Parathyroid adenoma (tissue), 2 donors: ENCODE measurements at regions not wholly inside any gene's neighbourhood (a gene's known extent, or its start where the extent isn't known, plus 50 kb on each side); places are given as distances from the start of the nearest gene placed in this dataset.

Experiments
- H2AFZ ChIP-seq: fragments of 300-600 bp; sonication (generic); one replicate; pipeline ENCODE4 v1.7.0; 2017; ENCODE audit warnings: antibody characterized with exemption, mild to moderate bottlenecking
- H3K27ac ChIP-seq: fragments of 300-600 bp; sonication (generic); one replicate; pipeline ENCODE4 v1.7.0; 2017
- H3K27me3 ChIP-seq: fragments of 300-600 bp; sonication (generic); one replicate; pipeline ENCODE4 v1.7.0; 2017; ENCODE audit warnings: low read length; ENCODE audit not compliant: control insufficient read depth, insufficient read depth
- H3K36me3 ChIP-seq: fragments of 300-600 bp; sonication (generic); one replicate; pipeline ENCODE4 v1.7.0; 2017; ENCODE audit warnings: low read length; ENCODE audit not compliant: control insufficient read depth, insufficient read depth
- H3K4me1 ChIP-seq: fragments of 300-600 bp; sonication (generic); one replicate; pipeline ENCODE4 v1.7.0; 2017; ENCODE audit warnings: control low read depth
- H3K4me2 ChIP-seq: fragments of 300-600 bp; sonication (generic); one replicate; pipeline ENCODE4 v1.7.0; 2017; ENCODE audit warnings: low read length
- H3K4me3 ChIP-seq: fragments of 300-600 bp; sonication (generic); one replicate; pipeline ENCODE4 v1.7.0; 2017; ENCODE audit warnings: low read depth, low read length
- H3K79me2 ChIP-seq: fragments of 300-600 bp; sonication (generic); one replicate; pipeline ENCODE4 v1.7.0; 2017; ENCODE audit warnings: control low read depth
- H3K9ac ChIP-seq: fragments of 300-600 bp; sonication (generic); one replicate; pipeline ENCODE4 v1.7.0; 2017; ENCODE audit warnings: mild to moderate bottlenecking
- H3K9me3 ChIP-seq: fragments of 300-600 bp; sonication (generic); one replicate; pipeline ENCODE4 v1.7.0; 2017; ENCODE audit warnings: low read length; ENCODE audit not compliant: control insufficient read depth
- CTCF ChIP-seq: fragments of 300-600 bp; sonication (generic); IDR thresholded peaks from one replicate; pipeline ENCODE4 v1.7.0; 2017; ENCODE audit warnings: antibody characterized with exemption, mild to moderate bottlenecking
- donor health status: primary hyperparathyroidism.

DNA sequence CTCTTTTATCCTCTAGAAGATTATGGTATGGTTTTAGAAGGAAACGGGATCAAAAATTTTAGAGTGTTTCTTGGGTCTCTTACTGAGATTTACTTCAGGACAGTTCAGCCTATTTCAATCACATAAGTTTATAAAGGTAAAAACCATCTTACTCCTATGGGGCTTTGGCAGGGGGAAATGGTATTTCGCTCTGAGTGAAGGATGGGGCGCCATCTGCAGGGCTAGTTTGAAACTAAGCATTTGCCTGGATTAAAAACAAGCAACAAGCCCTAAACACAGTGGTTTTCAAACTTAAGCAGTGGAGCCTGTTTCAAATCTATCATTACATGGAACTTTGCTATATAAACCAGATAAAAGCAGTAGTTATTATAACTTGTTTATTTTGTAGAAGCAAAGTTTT is 361.5 kb upstream of the FMR1 start:
- Histone ChIP-seq H3K4me3 (no peak overlapping the region), H3K79me2 (no peaks in the 10 kb centered on the region), H3K9me3 (no peaks in the 10 kb centered on the region), H3K27ac (no peak overlapping the region), H3K9ac (no peak overlapping the region), H2AFZ (no peak overlapping the region), H3K4me1 (no peaks in the 10 kb centered on the region), H3K27me3 (no peaks in the 10 kb centered on the region), H3K4me2 (no peak overlapping the region), H3K36me3 (no peaks in the 10 kb centered on the region)
- TF ChIP-seq CTCF, result no peak

- Histone ChIP-seq H3K79me2 (no peaks in the 10 kb centered on the region), H3K4me2 (no peak overlapping the region), H3K4me1 (no peaks in the 10 kb centered on the region), H3K27me3 (no peaks in the 10 kb centered on the region), H3K9ac (no peak overlapping the region), H3K27ac (no peak overlapping the region), H3K4me3 (no peak overlapping the region), H3K36me3 (no peaks in the 10 kb centered on the region), H2AFZ (no peak overlapping the region), H3K9me3 (no peaks in the 10 kb centered on the region)
- TF ChIP-seq CTCF, result no peak
Measured at GRCh38 chrX:147559191-147559590, 352.5 kb upstream of the FMR1 start.

DNA sequence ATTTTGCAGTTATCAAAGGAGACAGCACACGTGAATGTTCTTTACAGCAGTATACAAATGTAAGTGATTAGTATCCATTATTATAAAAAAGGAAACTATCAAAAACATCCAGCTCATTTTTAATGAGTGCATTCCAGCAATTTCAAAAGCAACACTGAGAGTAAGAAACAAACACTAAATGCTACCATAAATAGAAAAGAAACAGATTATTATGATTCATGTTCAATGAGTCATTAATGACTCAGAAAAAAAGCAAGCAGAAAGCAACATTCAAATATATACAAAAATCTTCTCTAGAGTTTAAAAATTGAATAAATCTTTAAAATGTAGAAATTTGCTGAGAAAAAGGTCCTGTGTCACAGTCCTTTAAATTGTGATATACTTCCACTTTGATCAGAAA is 346.5 kb upstream of the FMR1 start:
- Histone ChIP-seq H3K36me3 (no peaks in the 10 kb centered on the region), H2AFZ (no peak overlapping the region), H3K9ac (no peak overlapping the region), H3K4me2 (no peak overlapping the region), H3K9me3 (no peaks in the 10 kb centered on the region), H3K4me3 (no peak overlapping the region), H3K27ac (no peak overlapping the region), H3K27me3 (no peaks in the 10 kb centered on the region), H3K79me2 (no peaks in the 10 kb centered on the region), H3K4me1 (no peaks in the 10 kb centered on the region)
- no peak for TF ChIP-seq CTCF

- H3K36me3 ChIP-seq, result no peaks in the 10 kb centered on the region
- no peak overlapping the region for H3K27ac ChIP-seq
- H3K9ac ChIP-seq, result no peak overlapping the region
- no peaks in the 10 kb centered on the region for H3K27me3 ChIP-seq
- no peaks in the 10 kb centered on the region for H3K79me2 ChIP-seq
- H3K4me1 ChIP-seq, result no peaks in the 10 kb centered on the region
- no peak overlapping the region for H3K4me3 ChIP-seq
- no peak for TF ChIP-seq CTCF
- H3K4me2 ChIP-seq, result no peak overlapping the region
- H2AFZ ChIP-seq, result no peak overlapping the region
- H3K9me3 ChIP-seq, result no peaks in the 10 kb centered on the region
Measured at GRCh38 chrX:147570483-147570882, 341.2 kb upstream of the FMR1 start.

DNA sequence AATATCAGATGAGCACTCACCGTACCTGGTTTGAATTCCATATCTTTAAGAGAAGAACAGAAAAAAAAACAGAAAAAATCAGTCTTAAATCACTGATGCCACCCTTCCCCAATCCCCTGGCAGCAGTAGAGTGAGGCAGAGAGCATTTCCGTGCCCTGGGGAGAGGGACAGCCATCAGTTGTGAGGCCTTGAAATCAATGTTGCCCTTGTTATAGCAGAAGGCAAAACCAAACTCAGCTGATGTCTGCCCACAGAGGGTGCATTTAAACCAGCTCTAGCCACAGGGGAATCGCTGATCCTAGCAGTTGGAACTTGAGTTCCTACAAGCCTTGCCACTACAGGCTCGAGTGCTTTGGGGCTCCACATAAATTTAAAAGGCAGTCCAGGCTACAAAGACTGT is 338.5 kb upstream of the FMR1 start:
- no peaks in the 10 kb centered on the region for H3K27me3 ChIP-seq
- no peak overlapping the region for H3K4me2 ChIP-seq
- no peak overlapping the region for H3K9ac ChIP-seq
- H3K27ac ChIP-seq, result no peak overlapping the region
- TF ChIP-seq CTCF, result no peak
- H3K79me2 ChIP-seq, result no peaks in the 10 kb centered on the region
- no peak overlapping the region for H2AFZ ChIP-seq
- H3K36me3 ChIP-seq, result no peaks in the 10 kb centered on the region
- no peaks in the 10 kb centered on the region for H3K9me3 ChIP-seq
- H3K4me1 ChIP-seq, result no peaks in the 10 kb centered on the region
- H3K4me3 ChIP-seq, result no peak overlapping the region
